ENCODE measurements at regions not wholly inside any gene's neighbourhood (a gene's known extent, or its start where the extent isn't known, plus 50 kb on each side); places are given as distances from the start of the nearest gene placed in this dataset.
"Not testable (repeated sequence)": the region's sequence is repeated elsewhere in the genome, so short reads cannot be mapped to it uniquely, and the experiment has no call there.

GRCh38 chr9:135374591-135374990, 105.0 kb upstream of the PPP1R26 start:
- Mint-ChIP-seq H3K27ac (no peak overlapping the region), H3K4me1 (ENCODE audit: low read depth) (no peaks in the 10 kb centered on the region), H3K36me3 (ENCODE audit: low read depth) (no peaks in the 10 kb centered on the region), H3K9me3 (no peaks in the 10 kb centered on the region), H3K27me3 (ENCODE audit: low read depth) (no peaks in the 10 kb centered on the region), H3K4me3 (no peak overlapping the region)

DNA sequence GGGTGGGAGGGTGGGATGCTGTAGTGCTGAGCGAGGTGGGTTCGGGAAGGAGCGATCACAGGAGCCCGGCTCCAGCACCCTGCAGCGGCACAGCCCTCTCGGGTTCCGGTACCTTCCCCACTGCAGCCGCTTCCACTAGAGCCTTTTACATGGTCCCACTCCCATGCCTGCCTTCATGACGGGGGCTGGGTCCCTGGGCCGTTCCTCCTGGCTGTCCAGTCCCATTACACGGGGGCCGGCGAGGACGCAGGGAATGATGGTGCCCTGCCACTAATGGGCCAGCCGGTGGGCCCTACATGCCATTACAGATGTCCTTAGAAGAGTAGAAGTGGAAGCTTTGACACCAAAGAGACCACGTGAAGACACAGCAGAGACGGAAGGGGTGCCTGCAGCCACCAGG, 104.6 kb upstream of the PPP1R26 start:
- H3K27me3 Mint-ChIP-seq (ENCODE audit: low read depth): no peaks in the 10 kb centered on the region
- H3K36me3 Mint-ChIP-seq (ENCODE audit: low read depth): no peaks in the 10 kb centered on the region

GRCh38 chr9:135376511-135377265, 102.9 kb upstream of the PPP1R26 start:
- no peaks in the 10 kb centered on the region for H3K36me3 Mint-ChIP-seq (ENCODE audit: low read depth)
- H3K9me3 Mint-ChIP-seq: no peaks in the 10 kb centered on the region
- H3K4me3 Mint-ChIP-seq: no peak overlapping the region
- H3K4me1 Mint-ChIP-seq (ENCODE audit: low read depth): no peaks in the 10 kb centered on the region
- no peaks in the 10 kb centered on the region for H3K27me3 Mint-ChIP-seq (ENCODE audit: low read depth)
- H3K27ac Mint-ChIP-seq: no peak overlapping the region

More for the DNA sequence above, 104.6 kb upstream of the PPP1R26 start:
- no peaks in the 10 kb centered on the region for H3K4me1 Mint-ChIP-seq (ENCODE audit: low read depth)
- H3K4me3 Mint-ChIP-seq: no peak overlapping the region
- H3K27ac Mint-ChIP-seq: no peak overlapping the region
- no peaks in the 10 kb centered on the region for H3K9me3 Mint-ChIP-seq

DNA sequence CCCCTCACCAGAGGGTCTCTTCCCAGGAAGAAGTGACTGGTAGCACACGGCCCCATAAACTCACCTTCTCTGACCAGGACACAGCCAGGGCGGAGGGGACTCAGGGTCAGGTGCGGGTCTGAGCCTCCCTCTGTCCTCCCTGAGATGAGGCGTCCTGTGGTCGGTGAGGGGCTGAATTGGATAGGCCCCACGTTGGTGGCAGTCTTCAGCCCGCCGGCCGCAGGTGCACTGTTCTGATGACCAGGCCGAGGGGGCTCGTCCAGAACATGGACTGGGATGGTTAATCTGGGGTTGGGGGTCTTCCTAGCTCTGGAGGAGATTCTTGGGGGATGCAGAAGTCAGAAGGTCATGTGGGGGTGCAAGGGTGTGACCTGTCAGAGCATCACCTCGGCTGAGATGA, 102.2 kb upstream of the PPP1R26 start:
- no peaks in the 10 kb centered on the region for H3K4me1 Mint-ChIP-seq (ENCODE audit: low read depth)
- no peak overlapping the region for H3K27ac Mint-ChIP-seq
- H3K4me3 Mint-ChIP-seq: no peak overlapping the region
- no peaks in the 10 kb centered on the region for H3K27me3 Mint-ChIP-seq (ENCODE audit: low read depth)
- H3K9me3 Mint-ChIP-seq: no peaks in the 10 kb centered on the region
- H3K36me3 Mint-ChIP-seq (ENCODE audit: low read depth): no peaks in the 10 kb centered on the region

DNA sequence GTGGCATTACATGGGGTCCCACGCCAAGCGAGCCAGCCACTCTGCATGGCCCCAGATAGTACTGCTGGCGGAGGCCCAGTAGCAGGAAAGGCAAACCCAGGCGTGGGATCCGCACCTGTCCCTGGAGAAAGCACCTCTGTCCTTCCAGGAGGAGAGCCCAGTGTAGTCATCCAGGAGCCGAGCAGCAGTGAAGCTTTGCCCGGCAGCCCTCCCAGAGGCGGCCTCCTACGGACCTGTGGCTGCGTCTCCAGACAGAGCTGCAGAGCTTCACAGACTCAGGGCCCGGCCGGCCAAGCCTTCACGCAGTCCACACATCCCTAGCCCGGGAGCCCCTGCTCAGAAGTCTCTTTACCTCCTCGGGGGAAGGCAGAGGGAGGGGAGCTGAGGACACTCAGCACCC, 100.8 kb upstream of the PPP1R26 start:
- no peak overlapping the region for H3K27ac Mint-ChIP-seq
- no peaks in the 10 kb centered on the region for H3K27me3 Mint-ChIP-seq (ENCODE audit: low read depth)
- H3K36me3 Mint-ChIP-seq (ENCODE audit: low read depth): no peaks in the 10 kb centered on the region
- no peaks in the 10 kb centered on the region for H3K4me1 Mint-ChIP-seq (ENCODE audit: low read depth)
- no peak overlapping the region for H3K4me3 Mint-ChIP-seq
- no peaks in the 10 kb centered on the region for H3K9me3 Mint-ChIP-seq

GRCh38 chr9:135379540-135380267, 99.9 kb upstream of the PPP1R26 start:
- no peaks in the 10 kb centered on the region for H3K27me3 Mint-ChIP-seq (ENCODE audit: low read depth)
- H3K4me1 Mint-ChIP-seq (ENCODE audit: low read depth): no peaks in the 10 kb centered on the region
- H3K4me3 Mint-ChIP-seq: no peak overlapping the region
- no peak overlapping the region for H3K27ac Mint-ChIP-seq
- no peaks in the 10 kb centered on the region for H3K36me3 Mint-ChIP-seq (ENCODE audit: low read depth)
- H3K9me3 Mint-ChIP-seq: no peaks in the 10 kb centered on the region

GRCh38 chr9:135380311-135380960, 99.1 kb upstream of the PPP1R26 start:
- Mint-ChIP-seq H3K27ac (no peak overlapping the region), H3K27me3 (ENCODE audit: low read depth) (no peaks in the 10 kb centered on the region), H3K36me3 (ENCODE audit: low read depth) (no peaks in the 10 kb centered on the region), H3K4me1 (ENCODE audit: low read depth) (no peaks in the 10 kb centered on the region), H3K4me3 (no peak overlapping the region), H3K9me3 (no peaks in the 10 kb centered on the region)

DNA sequence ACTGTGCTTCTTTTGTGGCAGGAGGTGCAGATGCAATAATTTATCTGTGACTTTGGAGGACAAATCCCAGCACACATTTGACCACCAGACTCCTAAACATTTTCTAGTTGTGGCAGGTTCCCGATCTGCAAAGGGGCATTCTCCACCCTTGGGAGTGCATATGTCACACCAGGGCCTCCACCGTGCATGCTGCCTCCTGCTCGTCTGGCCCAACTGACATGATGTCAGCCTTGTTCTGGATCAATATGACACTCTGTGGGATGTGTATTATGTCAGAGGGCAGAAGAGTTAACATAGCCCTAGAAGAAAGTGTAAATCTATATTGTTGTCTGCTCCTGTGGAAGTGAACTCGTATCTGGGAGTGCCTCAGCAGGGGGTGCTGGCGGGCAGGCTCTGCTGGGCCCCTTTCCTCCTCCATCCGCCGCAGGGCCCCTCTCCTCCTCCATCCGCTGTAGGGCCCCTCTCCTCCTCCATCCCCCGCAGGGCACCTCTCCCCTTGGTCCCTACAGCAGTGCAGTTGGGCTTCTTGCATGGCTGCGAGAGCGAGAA, 97.7 kb upstream of the PPP1R26 start:
- no peak overlapping the region for H3K4me3 Mint-ChIP-seq
- no peaks in the 10 kb centered on the region for H3K27me3 Mint-ChIP-seq (ENCODE audit: low read depth)

DNA sequence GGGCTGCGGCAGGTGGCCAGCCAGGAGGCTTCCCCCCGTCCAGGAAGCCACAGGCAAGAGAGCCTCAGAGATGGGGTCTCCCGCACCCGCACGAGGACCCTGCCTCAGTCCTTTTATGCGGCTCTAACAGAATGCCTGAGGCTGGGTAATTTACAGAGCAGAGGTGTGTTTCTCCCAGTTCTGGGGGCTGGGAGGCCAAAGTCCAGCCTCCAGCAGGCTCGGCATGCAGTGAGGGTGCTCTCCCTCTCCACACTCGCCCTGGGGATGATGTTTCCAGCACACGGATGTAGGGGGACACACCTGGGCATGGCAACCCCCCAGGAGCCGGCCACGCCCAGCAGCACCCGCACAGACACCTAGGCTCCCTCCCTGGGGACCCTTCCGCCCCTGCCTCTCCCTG, 95.4 kb upstream of the PPP1R26 start:
- Mint-ChIP-seq H3K4me3 (no peak overlapping the region), H3K4me1 (ENCODE audit: low read depth) (no peaks in the 10 kb centered on the region), H3K9me3 (no peaks in the 10 kb centered on the region), H3K27me3 (ENCODE audit: low read depth) (no peaks in the 10 kb centered on the region), H3K36me3 (ENCODE audit: low read depth) (no peaks in the 10 kb centered on the region), H3K27ac (no peak overlapping the region)

More for the DNA sequence above, 97.7 kb upstream of the PPP1R26 start:
- Mint-ChIP-seq H3K4me1 (ENCODE audit: low read depth) (no peaks in the 10 kb centered on the region), H3K9me3 (no peaks in the 10 kb centered on the region), H3K36me3 (ENCODE audit: low read depth) (no peaks in the 10 kb centered on the region), H3K27ac (no peak overlapping the region)

DNA sequence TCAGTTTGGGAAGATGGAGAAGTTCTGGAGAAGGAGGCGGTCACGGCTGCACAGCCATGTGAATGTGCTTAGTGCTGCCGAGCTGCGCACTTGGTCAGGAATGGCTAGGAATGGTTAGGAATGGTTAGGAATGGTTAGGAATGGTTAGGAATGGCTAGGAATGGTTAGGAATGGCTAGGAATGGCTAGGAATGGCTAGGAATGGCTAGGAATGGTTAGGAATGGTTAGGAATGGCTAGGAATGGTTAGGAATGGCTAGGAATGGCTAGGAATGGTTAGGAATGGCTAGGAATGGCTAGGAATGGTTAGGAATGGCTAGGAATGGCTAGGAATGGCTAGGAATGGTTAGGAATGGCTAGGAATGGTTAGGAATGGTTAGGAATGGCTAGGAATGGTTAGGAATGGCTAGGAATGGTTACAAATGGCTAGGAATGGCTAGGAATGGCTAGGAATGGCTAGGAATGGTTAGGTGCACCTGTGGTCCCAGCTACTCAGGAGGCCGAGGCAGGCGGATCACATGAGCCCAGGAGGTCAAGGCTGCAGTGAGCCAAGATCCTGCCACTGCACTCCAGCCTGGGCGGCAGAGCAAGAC, 94.7 kb upstream of the PPP1R26 start:
- H3K27ac Mint-ChIP-seq; H3K4me3 Mint-ChIP-seq; H3K36me3 Mint-ChIP-seq (ENCODE audit: low read depth); H3K4me1 Mint-ChIP-seq (ENCODE audit: low read depth); H3K9me3 Mint-ChIP-seq; H3K27me3 Mint-ChIP-seq (ENCODE audit: low read depth): not testable (repeated sequence)

- Mint-ChIP-seq H3K27me3 (ENCODE audit: low read depth) (no peaks in the 10 kb centered on the region), H3K36me3 (ENCODE audit: low read depth) (no peaks in the 10 kb centered on the region), H3K9me3 (no peaks in the 10 kb centered on the region), H3K27ac (no peak overlapping the region), H3K4me1 (ENCODE audit: low read depth) (no peaks in the 10 kb centered on the region), H3K4me3 (no peak overlapping the region)
Observed at GRCh38 chr9:135385793-135386192, 93.8 kb upstream of the PPP1R26 start.

DNA sequence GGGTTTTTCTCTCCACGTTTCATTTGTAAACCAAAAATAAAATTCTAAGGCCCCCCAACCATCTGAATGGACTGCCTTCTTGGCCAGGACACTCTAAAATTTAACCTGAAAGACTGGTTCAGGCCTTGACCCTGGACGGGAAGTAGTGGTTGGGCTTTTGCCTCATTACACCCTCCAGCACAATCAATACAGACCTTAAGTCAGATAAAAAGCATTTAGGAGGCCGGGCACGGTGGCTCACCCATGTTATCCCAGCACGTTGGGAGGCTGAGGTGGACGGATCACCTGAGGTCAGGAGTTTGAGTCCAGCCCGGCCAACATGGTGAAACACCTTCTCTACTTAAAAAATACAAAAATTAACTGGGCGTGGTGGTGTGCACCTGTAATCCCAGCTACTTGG, 91.6 kb upstream of the PPP1R26 start:
- H3K9me3 Mint-ChIP-seq: no peaks in the 10 kb centered on the region
- no peaks in the 10 kb centered on the region for H3K4me1 Mint-ChIP-seq (ENCODE audit: low read depth)
- H3K36me3 Mint-ChIP-seq (ENCODE audit: low read depth): no peaks in the 10 kb centered on the region
- no peak overlapping the region for H3K4me3 Mint-ChIP-seq
- H3K27ac Mint-ChIP-seq: no peak overlapping the region
- no peaks in the 10 kb centered on the region for H3K27me3 Mint-ChIP-seq (ENCODE audit: low read depth)

GRCh38 chr9:135388530-135388929, 91.1 kb upstream of the PPP1R26 start:
- Mint-ChIP-seq H3K9me3 (no peaks in the 10 kb centered on the region), H3K27me3 (ENCODE audit: low read depth) (no peaks in the 10 kb centered on the region)

DNA sequence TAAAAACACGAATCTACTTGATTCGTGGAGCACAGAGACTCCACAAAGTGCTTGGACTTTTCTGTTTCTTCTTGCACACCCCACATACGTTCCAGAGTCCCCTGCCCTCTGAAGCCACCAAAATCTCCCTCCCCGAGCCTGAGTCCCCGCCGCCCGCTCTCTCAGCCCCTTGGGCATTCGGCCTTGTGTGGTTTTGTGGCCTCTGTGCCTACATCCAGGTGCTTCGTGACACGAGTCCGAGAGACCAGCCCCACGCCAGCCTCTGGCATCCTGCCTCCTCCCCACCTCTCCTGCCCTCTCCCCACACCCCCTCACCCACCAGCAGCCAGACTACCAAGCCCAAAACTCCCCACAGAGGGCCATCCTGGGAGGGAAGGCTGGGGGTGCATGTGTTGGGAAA, 87.8 kb upstream of the PPP1R26 start:
- Mint-ChIP-seq H3K36me3 (ENCODE audit: low read depth) (no peaks in the 10 kb centered on the region), H3K27me3 (ENCODE audit: low read depth) (no peaks in the 10 kb centered on the region), H3K4me3 (no peak overlapping the region), H3K27ac (no peak overlapping the region), H3K9me3 (no peaks in the 10 kb centered on the region), H3K4me1 (ENCODE audit: low read depth) (no peaks in the 10 kb centered on the region)

More at GRCh38 chr9:135388530-135388929, 91.1 kb upstream of the PPP1R26 start:
- no peak overlapping the region for H3K4me3 Mint-ChIP-seq
- no peaks in the 10 kb centered on the region for H3K36me3 Mint-ChIP-seq (ENCODE audit: low read depth)
- H3K4me1 Mint-ChIP-seq (ENCODE audit: low read depth): no peaks in the 10 kb centered on the region
- H3K27ac Mint-ChIP-seq: no peak overlapping the region

Measured in T-helper 1 cell treated with Interleukin-12 subunit alpha and Interleukin-12 subunit beta and Interleukin-4 antibody, amounts not matched to agents 30 μg/mL and 1 μg/mL, for 36 hours (primary cell).